ENCODE measurements at regions not wholly inside any gene's neighbourhood (a gene's known extent, or its start where the extent isn't known, plus 50 kb on each side); places are given as distances from the start of the nearest gene placed in this dataset.

GRCh38 chr9:13478639-13479038 lies 199.1 kb upstream of the MPDZ start:
- H3K27me3 Mint-ChIP-seq (ENCODE audit: low read depth in 2 of 2) = no peaks in the 10 kb centered on the region
- no peak for TF ChIP-seq CTCF (IDR thresholded peaks at IDR 0.05)
- no peak overlapping the region for H3K4me3 ChIP-seq (ENCODE audit: low read length)
- no peak overlapping the region for H3K4me3 Mint-ChIP-seq
- H3K36me3 ChIP-seq (ENCODE audit: control insufficient read depth, insufficient read depth, low read length) = no peaks in the 10 kb centered on the region
- H3K4me1 ChIP-seq (ENCODE audit: control insufficient read depth, insufficient read depth, low read length) = no peaks in the 10 kb centered on the region
- 93% methylated on average over 1 of the region's 1 CpG for WGBS (ENCODE audit: insufficient coverage)
- no peak overlapping the region for H3K27ac Mint-ChIP-seq
- H3K36me3 Mint-ChIP-seq = peaks cover 15% of the 10 kb centered on the region
- peaks cover 19 to 23% of the 10 kb centered on the region in 2 donors for H3K9me3 Mint-ChIP-seq
- peaks cover 11% of the 10 kb centered on the region for H3K9me3 ChIP-seq (ENCODE audit: control insufficient read depth, insufficient read depth, low read length)
- ATAC-seq = no peak
- DNase-seq = no peak
- no peak overlapping the region for H3K27ac ChIP-seq (ENCODE audit: low read length)
- H3K4me1 Mint-ChIP-seq = no peaks in the 10 kb centered on the region
- intact Hi-C loops (cut with micrococcal nuclease) = no loop called here
- no peaks in the 10 kb centered on the region for H3K27me3 ChIP-seq (ENCODE audit: control insufficient read depth, insufficient read depth, low read length)

GRCh38 chr9:13478160-13478559 lies 198.7 kb upstream of the MPDZ start:
- no peak for TF ChIP-seq CTCF (IDR thresholded peaks at IDR 0.05)
- no peak overlapping the region for H3K4me3 Mint-ChIP-seq
- H3K36me3 Mint-ChIP-seq = peaks cover 15% of the 10 kb centered on the region
- DNase-seq (no peak), ATAC-seq (no peak)
- H3K4me3 ChIP-seq (ENCODE audit: low read length) = no peak overlapping the region
- no peaks in the 10 kb centered on the region for H3K27me3 ChIP-seq (ENCODE audit: control insufficient read depth, insufficient read depth, low read length)
- no peaks in the 10 kb centered on the region for H3K4me1 Mint-ChIP-seq
- no peaks in the 10 kb centered on the region for H3K4me1 ChIP-seq (ENCODE audit: control insufficient read depth, insufficient read depth, low read length)
- intact Hi-C loops (cut with micrococcal nuclease) = no loop called here
- WGBS (ENCODE audit: insufficient coverage) = 100% methylated on average over 1 of the region's 2 CpGs
- H3K9me3 Mint-ChIP-seq = peaks cover 16 to 23% of the 10 kb centered on the region in 2 donors
- H3K27ac Mint-ChIP-seq = no peak overlapping the region
- no peaks in the 10 kb centered on the region for H3K27me3 Mint-ChIP-seq (ENCODE audit: low read depth in 2 of 2)
- H3K9me3 ChIP-seq (ENCODE audit: control insufficient read depth, insufficient read depth, low read length) = peaks cover 11% of the 10 kb centered on the region
- H3K27ac ChIP-seq (ENCODE audit: low read length) = no peak overlapping the region
- H3K36me3 ChIP-seq (ENCODE audit: control insufficient read depth, insufficient read depth, low read length) = no peaks in the 10 kb centered on the region

GRCh38 chr9:13470836-13471235 lies 191.3 kb upstream of the MPDZ start:
- ATAC-seq (no peak), DNase-seq (no peak)
- intact Hi-C loops (cut with micrococcal nuclease) = no loop called here
- no peak overlapping the region for H3K27ac Mint-ChIP-seq
- no peaks in the 10 kb centered on the region for H3K4me1 ChIP-seq (ENCODE audit: control insufficient read depth, insufficient read depth, low read length)
- H3K27ac ChIP-seq (ENCODE audit: low read length) = no peak overlapping the region
- peaks cover 19 to 26% of the 10 kb centered on the region in 2 donors for H3K9me3 Mint-ChIP-seq
- H3K27me3 ChIP-seq (ENCODE audit: control insufficient read depth, insufficient read depth, low read length) = no peaks in the 10 kb centered on the region
- H3K4me1 Mint-ChIP-seq = no peaks in the 10 kb centered on the region
- no peak overlapping the region for H3K4me3 Mint-ChIP-seq
- no peaks in the 10 kb centered on the region for H3K27me3 Mint-ChIP-seq (ENCODE audit: low read depth in 2 of 2)
- H3K4me3 ChIP-seq (ENCODE audit: low read length) = no peak overlapping the region
- no peaks in the 10 kb centered on the region for H3K36me3 ChIP-seq (ENCODE audit: control insufficient read depth, insufficient read depth, low read length)
- WGBS (ENCODE audit: insufficient coverage) = 80% methylated on average over 2 of the region's 3 CpGs
- peaks cover 11% of the 10 kb centered on the region for H3K36me3 Mint-ChIP-seq
- H3K9me3 ChIP-seq (ENCODE audit: control insufficient read depth, insufficient read depth, low read length) = no peaks in the 10 kb centered on the region
- TF ChIP-seq CTCF (IDR thresholded peaks at IDR 0.05) = no peak

- DNase-seq (no peak), ATAC-seq (no peak)
- Mint-ChIP-seq H3K36me3 (no peaks in the 10 kb centered on the region), H3K9me3 (peaks cover 19 to 24% of the 10 kb centered on the region in 2 donors), H3K27me3 (ENCODE audit: low read depth in 2 of 2) (no peaks in the 10 kb centered on the region), H3K4me1 (no peaks in the 10 kb centered on the region), H3K4me3 (no peak overlapping the region), H3K27ac (no peak overlapping the region)
- Histone ChIP-seq H3K4me3 (ENCODE audit: low read length) (no peak overlapping the region), H3K4me1 (ENCODE audit: control insufficient read depth, insufficient read depth, low read length) (no peaks in the 10 kb centered on the region), H3K36me3 (ENCODE audit: control insufficient read depth, insufficient read depth, low read length) (no peaks in the 10 kb centered on the region), H3K9me3 (ENCODE audit: control insufficient read depth, insufficient read depth, low read length) (no peaks in the 10 kb centered on the region), H3K27ac (ENCODE audit: low read length) (no peak overlapping the region), H3K27me3 (ENCODE audit: control insufficient read depth, insufficient read depth, low read length) (no peaks in the 10 kb centered on the region)
- WGBS (ENCODE audit: insufficient coverage) = no CpG with 5 or more reads among the region's 2 CpGs
- intact Hi-C loops (cut with micrococcal nuclease) = no loop called here
- no peak for TF ChIP-seq CTCF (IDR thresholded peaks at IDR 0.05)
Observed at GRCh38 chr9:13467157-13467556, 187.7 kb upstream of the MPDZ start.

Data from natural killer cell (primary cell).